Skeletal muscle tissue (tissue), 3 donors: ENCODE measurements at regions not wholly inside any gene's neighbourhood (a gene's known extent, or its start where the extent isn't known, plus 50 kb on each side); places are given as distances from the start of the nearest gene placed in this dataset.

ENCODE experiments used
- H3K27ac ChIP-seq: one replicate; pipeline ENCODE4 v1.7.0; 2013; ENCODE audit warnings: mild to moderate bottlenecking, low read depth, low read length, inconsistent platforms
- H3K27me3 ChIP-seq, 3 donors: one replicate each; pipeline ENCODE4 v1.7.0; 2013; ENCODE audit warnings: low read length in 3 of 3; ENCODE audit not compliant: control insufficient read depth in 3 of 3, insufficient read depth in 3 of 3
- H3K36me3 ChIP-seq, 3 donors: one replicate each; pipeline ENCODE4 v1.7.0; 2013; ENCODE audit warnings: low read length in 3 of 3; ENCODE audit not compliant: control insufficient read depth in 3 of 3, insufficient read depth in 3 of 3
- H3K4me1 ChIP-seq, 3 donors: one replicate each; pipeline ENCODE4 v1.7.0; 2013; ENCODE audit warnings: low read length in 3 of 3, mild to moderate bottlenecking in 3 of 3; ENCODE audit not compliant: control insufficient read depth in 3 of 3, insufficient read depth in 3 of 3
- H3K4me3 ChIP-seq, 3 donors: one replicate each; pipeline ENCODE4 v1.7.0; 2013; ENCODE audit warnings: low read length in 3 of 3
- H3K9ac ChIP-seq, 3 donors: one replicate each; pipeline ENCODE4 v1.7.0; 2013; ENCODE audit warnings: low read length in 3 of 3, mild to moderate bottlenecking in 3 of 3, moderate library complexity in 2 of 3, low read depth in 1 of 3
- H3K9me3 ChIP-seq, 3 donors: one replicate each; pipeline ENCODE4 v1.7.0; 2013; ENCODE audit warnings: low read length in 3 of 3; ENCODE audit not compliant: control insufficient read depth in 3 of 3
- donor health status: Osteomylitis.

GRCh38 chr12:124389725-124390441 is 95.0 kb downstream of the RFLNA start:
- H3K9ac ChIP-seq = peak overlapping the region in 2 of 3 donors; percentile 50 to 100
- peak overlapping the region in 2 of 3 donors; percentile 67 to 90 for H3K4me3 ChIP-seq
- H3K36me3 ChIP-seq = peaks cover 2 to 22% (median 14%) of the 10 kb centered on the region in 3 donors
- no peaks in the 10 kb centered on the region for H3K9me3 ChIP-seq
- no peaks in the 10 kb centered on the region for H3K27me3 ChIP-seq
- H3K4me1 ChIP-seq = peaks cover 81 to 92% (median 82%) of the 10 kb centered on the region in 3 donors
- peak overlapping the region; percentile 98 for H3K27ac ChIP-seq

- Histone ChIP-seq H3K27ac (peak overlapping the region; percentile 98), H3K27me3 (no peaks in the 10 kb centered on the region), H3K9ac (peak overlapping the region; percentile 91 to 100 (median 98)), H3K4me3 (peak overlapping the region; percentile 67 to 90 (median 89)), H3K36me3 (peaks cover 8 to 25% (median 20%) of the 10 kb centered on the region in 3 donors), H3K9me3 (no peaks in the 10 kb centered on the region), H3K4me1 (peaks cover 81 to 92% (median 82%) of the 10 kb centered on the region in 3 donors)
These were observed 94.3 kb downstream of the RFLNA start for GRCh38 chr12:124389138-124389724.

- H3K27ac ChIP-seq = peak overlapping the region; percentile 98
- no peaks in the 10 kb centered on the region for H3K27me3 ChIP-seq
- no peaks in the 10 kb centered on the region for H3K9me3 ChIP-seq
- peaks cover 79 to 92% (median 81%) of the 10 kb centered on the region in 3 donors for H3K4me1 ChIP-seq
- peak overlapping the region; percentile 97 to 100 (median 98) for H3K9ac ChIP-seq
- peaks cover 11 to 23% (median 20%) of the 10 kb centered on the region in 3 donors for H3K36me3 ChIP-seq
- H3K4me3 ChIP-seq = peak overlapping the region; percentile 89 to 97 (median 93)
These were observed 93.8 kb downstream of the RFLNA start for GRCh38 chr12:124388679-124389137.

GRCh38 chr12:124388038-124388671 is 93.3 kb downstream of the RFLNA start:
- Histone ChIP-seq H3K9ac (peak overlapping the region; percentile 97 to 100 (median 98)), H3K4me1 (peaks cover 76 to 92% (median 81%) of the 10 kb centered on the region in 3 donors), H3K36me3 (peaks cover 13 to 28% (median 26%) of the 10 kb centered on the region in 3 donors)

GRCh38 chr12:124387528-124387911 is 92.6 kb downstream of the RFLNA start:
- Histone ChIP-seq H3K27me3 (no peaks in the 10 kb centered on the region), H3K27ac (peak overlapping the region; percentile 98), H3K4me3 (peak overlapping the region; percentile 89 to 97 (median 93)), H3K36me3 (peaks cover 18 to 34% (median 31%) of the 10 kb centered on the region in 3 donors), H3K9me3 (no peaks in the 10 kb centered on the region), H3K4me1 (peaks cover 76 to 92% (median 81%) of the 10 kb centered on the region in 3 donors), H3K9ac (peak overlapping the region; percentile 79 to 100 (median 98))

More at GRCh38 chr12:124388038-124388671, 93.3 kb downstream of the RFLNA start:
- H3K27ac ChIP-seq = peak overlapping the region; percentile 98
- H3K27me3 ChIP-seq = no peaks in the 10 kb centered on the region
- peak overlapping the region; percentile 89 to 97 (median 93) for H3K4me3 ChIP-seq
- no peaks in the 10 kb centered on the region for H3K9me3 ChIP-seq

GRCh38 chr12:124386661-124387527 is 92.0 kb downstream of the RFLNA start:
- no peaks in the 10 kb centered on the region for H3K27me3 ChIP-seq
- no peaks in the 10 kb centered on the region for H3K9me3 ChIP-seq
- H3K4me1 ChIP-seq = peaks cover 76 to 92% (median 81%) of the 10 kb centered on the region in 3 donors
- H3K27ac ChIP-seq = peak overlapping the region; percentile 98
- peak overlapping the region; percentile 73 to 99 (median 89) for H3K9ac ChIP-seq
- peak overlapping the region; percentile 69 to 93 (median 88) for H3K4me3 ChIP-seq
- H3K36me3 ChIP-seq = peaks cover 18 to 40% (median 31%) of the 10 kb centered on the region in 3 donors

GRCh38 chr12:124386059-124386458 is 91.2 kb downstream of the RFLNA start:
- peaks cover 76 to 92% (median 81%) of the 10 kb centered on the region in 3 donors for H3K4me1 ChIP-seq
- H3K27me3 ChIP-seq = no peaks in the 10 kb centered on the region
- H3K9ac ChIP-seq = peak overlapping the region; percentile 73 to 99 (median 89)
- peak overlapping the region; percentile 63 to 88 (median 69) for H3K4me3 ChIP-seq
- peaks cover 19 to 43% (median 34%) of the 10 kb centered on the region in 3 donors for H3K36me3 ChIP-seq
- no peaks in the 10 kb centered on the region for H3K9me3 ChIP-seq
- peak overlapping the region; percentile 98 for H3K27ac ChIP-seq

GRCh38 chr12:124385219-124385969 is 90.5 kb downstream of the RFLNA start:
- H3K9ac ChIP-seq = peak overlapping the region; percentile 39 to 99 (median 89)
- H3K4me3 ChIP-seq = peak overlapping the region in 1 of 3 donors; percentile 88
- H3K27me3 ChIP-seq = no peaks in the 10 kb centered on the region
- H3K27ac ChIP-seq = peak overlapping the region; percentile 98
- no peaks in the 10 kb centered on the region for H3K9me3 ChIP-seq
- H3K36me3 ChIP-seq = peaks cover 22 to 47% (median 34%) of the 10 kb centered on the region in 3 donors
- H3K4me1 ChIP-seq = peaks cover 76 to 92% (median 81%) of the 10 kb centered on the region in 3 donors
